ENCODE measurements at regions not wholly inside any gene's neighbourhood (a gene's known extent, or its start where the extent isn't known, plus 50 kb on each side); places are given as distances from the start of the nearest gene placed in this dataset.
A peak's percentile ranks its signal among the peaks of the same experiment; 100 is the strongest.

DNA sequence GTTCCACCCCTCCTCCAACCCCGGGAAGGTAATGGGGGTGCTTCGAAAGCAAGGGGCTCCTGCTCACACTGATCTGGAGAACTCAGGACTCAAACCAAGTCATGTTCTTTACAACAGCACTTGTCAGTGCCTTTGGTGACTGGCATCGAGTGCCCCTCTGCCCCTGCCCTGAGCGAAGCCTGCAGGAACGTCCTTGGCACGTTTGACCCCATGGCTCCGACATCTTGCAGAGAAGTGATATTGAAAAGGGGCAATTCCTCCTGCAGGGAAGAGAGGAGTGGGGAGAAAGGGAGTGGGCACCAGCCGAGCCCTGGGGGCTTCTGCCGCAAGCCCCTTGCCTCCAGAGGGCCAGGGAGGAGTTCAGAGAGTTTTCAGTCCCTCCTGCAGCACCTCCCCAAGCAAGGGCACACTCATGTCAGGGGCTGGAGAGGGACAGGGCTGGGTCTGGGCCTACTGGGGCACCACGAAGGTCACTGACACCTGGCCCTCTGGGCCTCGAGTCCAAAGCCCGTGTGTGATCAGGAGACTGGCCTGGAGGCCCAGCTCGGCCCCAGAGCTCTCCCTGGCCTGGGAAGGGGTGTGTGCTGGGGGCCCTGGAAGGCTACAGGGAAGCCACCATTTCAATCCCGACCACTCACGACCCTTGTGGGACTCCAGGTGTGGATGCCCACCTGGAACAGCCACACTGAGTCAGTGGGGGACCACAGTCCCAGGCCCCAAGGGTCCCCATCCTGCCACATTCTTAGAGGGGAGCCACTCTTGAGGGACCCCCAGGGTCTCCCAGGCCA lies 94.9 kb upstream of the NKX1-1 start:
- no peak for DNase-seq
- H3K4me1 Mint-ChIP-seq (ENCODE audit: low read depth) = no peaks in the 10 kb centered on the region
- no peaks in the 10 kb centered on the region for H3K9me3 Mint-ChIP-seq
- no peaks in the 10 kb centered on the region for H3K36me3 Mint-ChIP-seq (ENCODE audit: low read depth)
- H3K27me3 Mint-ChIP-seq = no peaks in the 10 kb centered on the region
- no peak overlapping the region for H3K27ac Mint-ChIP-seq
- no peak overlapping the region for H3K4me3 Mint-ChIP-seq

GRCh38 chr4:1500231-1500965 lies 94.2 kb upstream of the NKX1-1 start:
- no peaks in the 10 kb centered on the region for H3K4me1 Mint-ChIP-seq (ENCODE audit: low read depth)
- H3K27ac Mint-ChIP-seq = no peak overlapping the region
- no peaks in the 10 kb centered on the region for H3K27me3 Mint-ChIP-seq
- H3K36me3 Mint-ChIP-seq (ENCODE audit: low read depth) = no peaks in the 10 kb centered on the region
- DNase-seq = no peak
- no peak overlapping the region for H3K4me3 Mint-ChIP-seq
- no peaks in the 10 kb centered on the region for H3K9me3 Mint-ChIP-seq

GRCh38 chr4:1499465-1499864 lies 93.2 kb upstream of the NKX1-1 start:
- Mint-ChIP-seq H3K27ac (no peak overlapping the region), H3K27me3 (peaks cover 3% of the 10 kb centered on the region)

DNA sequence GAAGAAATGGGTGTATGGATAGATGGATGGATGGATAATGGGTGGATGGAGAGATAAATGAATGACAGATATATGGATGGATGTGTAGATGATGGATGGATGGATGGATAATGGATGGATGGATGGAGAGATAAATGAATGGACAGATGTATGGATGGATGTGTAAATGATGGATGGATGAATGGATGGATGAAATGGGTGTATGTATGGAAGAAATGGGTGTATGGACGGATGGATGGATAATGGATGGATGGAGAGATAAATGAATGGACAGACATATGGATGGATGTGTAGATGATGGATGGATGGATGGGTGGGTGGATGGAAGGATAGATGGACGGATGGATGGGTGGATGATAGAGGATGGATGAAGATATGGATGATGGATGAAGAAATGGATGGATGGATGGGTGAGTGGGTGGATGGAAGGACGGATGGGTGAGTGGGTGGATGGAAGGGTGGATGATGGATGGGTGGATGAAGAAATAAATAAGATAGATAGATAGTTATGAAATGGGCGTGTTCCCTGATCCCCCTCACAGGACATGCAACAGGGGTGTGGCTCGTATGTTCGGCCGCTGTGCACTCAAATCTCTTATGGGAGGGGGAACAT lies 91.1 kb upstream of the NKX1-1 start:
- Mint-ChIP-seq H3K36me3 (ENCODE audit: low read depth) (no peaks in the 10 kb centered on the region), H3K27me3 (peaks cover 14% of the 10 kb centered on the region), H3K4me3 (no peak overlapping the region), H3K4me1 (ENCODE audit: low read depth) (no peaks in the 10 kb centered on the region), H3K9me3 (no peaks in the 10 kb centered on the region), H3K27ac (no peak overlapping the region)
- DNase-seq = no peak

More at GRCh38 chr4:1499465-1499864, 93.2 kb upstream of the NKX1-1 start:
- Mint-ChIP-seq H3K4me3 (no peak overlapping the region), H3K9me3 (no peaks in the 10 kb centered on the region), H3K36me3 (ENCODE audit: low read depth) (no peaks in the 10 kb centered on the region), H3K4me1 (ENCODE audit: low read depth) (no peaks in the 10 kb centered on the region)
- DNase-seq = no peak

GRCh38 chr4:1496116-1496642 lies 89.9 kb upstream of the NKX1-1 start:
- DNase-seq = no peak
- H3K9me3 Mint-ChIP-seq = no peaks in the 10 kb centered on the region
- H3K27ac Mint-ChIP-seq = no peak overlapping the region
- H3K4me3 Mint-ChIP-seq = no peak overlapping the region
- H3K4me1 Mint-ChIP-seq (ENCODE audit: low read depth) = no peaks in the 10 kb centered on the region
- peaks cover 14% of the 10 kb centered on the region for H3K27me3 Mint-ChIP-seq
- no peaks in the 10 kb centered on the region for H3K36me3 Mint-ChIP-seq (ENCODE audit: low read depth)

DNA sequence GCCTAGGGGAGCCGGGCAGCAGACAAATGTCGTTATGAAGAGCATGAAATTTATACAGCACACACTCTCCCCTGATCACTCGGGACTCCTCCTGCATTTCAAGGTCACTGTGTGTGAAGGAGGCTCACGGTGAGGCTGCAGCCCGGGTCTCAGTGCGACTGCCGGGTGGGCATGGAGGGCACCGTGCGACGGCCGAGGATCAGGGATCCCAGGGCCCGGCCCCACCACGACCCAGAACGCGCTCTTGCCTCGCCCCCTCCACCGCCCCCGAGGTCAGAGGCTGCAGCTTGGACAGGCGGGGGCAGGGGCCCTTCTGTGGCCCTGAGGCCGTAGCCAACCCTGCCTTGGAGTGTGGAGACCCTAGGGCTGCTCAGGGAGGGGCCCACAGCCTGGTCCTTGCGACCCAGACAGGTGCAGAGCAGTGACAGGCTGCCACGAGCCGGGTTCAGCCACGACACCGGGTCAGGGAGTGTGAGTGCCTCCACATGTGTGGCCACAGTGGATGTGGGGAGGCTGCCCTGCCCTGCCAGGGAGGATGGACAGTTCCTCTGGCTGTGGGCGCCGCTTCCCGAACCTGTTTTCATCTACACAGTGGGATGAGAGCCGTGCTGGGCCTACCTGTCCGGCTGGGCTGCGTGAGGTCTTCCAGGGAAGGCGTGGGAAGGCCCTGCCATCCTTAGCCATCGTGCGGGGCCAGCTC lies 89.3 kb upstream of the NKX1-1 start:
- no peak overlapping the region for H3K27ac Mint-ChIP-seq
- no peaks in the 10 kb centered on the region for H3K36me3 Mint-ChIP-seq (ENCODE audit: low read depth)
- peaks cover 14% of the 10 kb centered on the region for H3K27me3 Mint-ChIP-seq
- no peak overlapping the region for H3K4me3 Mint-ChIP-seq
- no peaks in the 10 kb centered on the region for H3K9me3 Mint-ChIP-seq
- no peak for DNase-seq
- H3K4me1 Mint-ChIP-seq (ENCODE audit: low read depth) = no peaks in the 10 kb centered on the region

- Mint-ChIP-seq H3K36me3 (ENCODE audit: low read depth) (no peaks in the 10 kb centered on the region), H3K4me3 (no peak overlapping the region), H3K27ac (no peak overlapping the region), H3K27me3 (peaks cover 17% of the 10 kb centered on the region), H3K9me3 (no peaks in the 10 kb centered on the region), H3K4me1 (ENCODE audit: low read depth) (no peaks in the 10 kb centered on the region)
- DNase-seq = no peak
Measured at GRCh38 chr4:1494416-1495315, 88.4 kb upstream of the NKX1-1 start.

- H3K9me3 Mint-ChIP-seq = no peaks in the 10 kb centered on the region
- H3K36me3 Mint-ChIP-seq (ENCODE audit: low read depth) = no peaks in the 10 kb centered on the region
- H3K4me1 Mint-ChIP-seq (ENCODE audit: low read depth) = no peaks in the 10 kb centered on the region
- no peak overlapping the region for H3K27ac Mint-ChIP-seq
- no peak overlapping the region for H3K4me3 Mint-ChIP-seq
- DNase-seq = no peak
- H3K27me3 Mint-ChIP-seq = peaks cover 18% of the 10 kb centered on the region
Measured at GRCh38 chr4:1493540-1494287, 87.5 kb upstream of the NKX1-1 start.

- Mint-ChIP-seq H3K36me3 (ENCODE audit: low read depth) (no peaks in the 10 kb centered on the region), H3K27ac (no peak overlapping the region), H3K4me3 (no peak overlapping the region), H3K9me3 (no peaks in the 10 kb centered on the region), H3K4me1 (ENCODE audit: low read depth) (no peaks in the 10 kb centered on the region), H3K27me3 (peaks cover 18% of the 10 kb centered on the region)
- DNase-seq = no peak
Measured at GRCh38 chr4:1492651-1493539, 86.7 kb upstream of the NKX1-1 start.

- Mint-ChIP-seq H3K36me3 (ENCODE audit: low read depth) (no peaks in the 10 kb centered on the region), H3K4me3 (no peak overlapping the region), H3K27me3 (peaks cover 18% of the 10 kb centered on the region), H3K27ac (no peak overlapping the region), H3K9me3 (peaks cover 2% of the 10 kb centered on the region), H3K4me1 (ENCODE audit: low read depth) (no peaks in the 10 kb centered on the region)
- no peak for DNase-seq
Measured at GRCh38 chr4:1492142-1492457, 85.9 kb upstream of the NKX1-1 start.

DNA sequence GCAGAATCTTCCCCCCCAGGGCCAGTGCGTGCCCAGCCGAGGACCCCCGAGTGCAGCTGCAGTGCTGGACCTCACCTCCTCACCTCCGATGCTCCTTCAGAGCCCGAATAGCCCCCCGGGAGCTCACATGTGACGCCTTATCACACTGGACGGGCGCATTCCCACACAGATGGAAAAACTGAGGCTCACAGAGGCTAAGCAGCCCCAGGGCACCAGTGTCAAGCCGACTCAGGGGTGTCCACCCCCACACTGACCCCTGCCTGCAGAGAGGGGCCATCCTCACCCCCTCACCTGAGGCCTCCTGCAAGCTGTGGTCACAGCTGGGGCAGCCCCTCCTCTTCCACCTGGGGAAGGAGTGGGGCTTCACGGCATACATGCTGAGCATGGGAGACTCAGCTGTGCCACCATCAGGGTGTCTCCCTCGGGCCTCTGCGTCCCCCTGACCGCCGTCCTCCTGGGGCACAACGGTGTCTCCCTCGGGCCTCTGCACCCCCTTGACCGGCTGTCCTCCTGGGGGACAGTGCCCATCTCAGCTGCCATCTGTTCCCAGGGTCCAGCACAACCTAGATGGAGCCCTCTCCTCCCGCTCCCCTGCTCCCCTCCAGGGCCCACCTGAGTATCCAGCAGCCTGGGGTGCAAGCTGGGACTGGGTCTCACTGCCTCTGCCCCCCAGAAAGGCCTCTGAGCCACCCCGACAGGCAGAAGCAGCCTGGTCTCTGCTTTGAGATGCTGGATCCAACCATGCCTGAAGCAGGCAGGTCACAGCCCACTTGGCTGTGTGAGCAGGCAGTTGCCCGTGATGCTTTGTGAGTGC lies 85.3 kb upstream of the NKX1-1 start:
- Mint-ChIP-seq H3K27ac (no peak overlapping the region), H3K36me3 (ENCODE audit: low read depth) (no peaks in the 10 kb centered on the region), H3K27me3 (peaks cover 18% of the 10 kb centered on the region), H3K9me3 (peaks cover 3% of the 10 kb centered on the region), H3K4me3 (no peak overlapping the region), H3K4me1 (ENCODE audit: low read depth) (no peaks in the 10 kb centered on the region)
- DNase-seq = peak; percentile 11
